Immature natural killer cell (primary cell): ENCODE measurements at regions not wholly inside any gene's neighbourhood (a gene's known extent, or its start where the extent isn't known, plus 50 kb on each side); places are given as distances from the start of the nearest gene placed in this dataset.

Experiments used
- DNase-seq, 3 donors: peaks; one replicate each; pipeline ENCODE4 v3.0.0; 2022; ENCODE audit warnings: mixed read lengths in 1 of 3
- H3K27ac Mint-ChIP-seq, 6 donors: one replicate each; pipeline ENCODE4 v1.8.0; 2020; ENCODE audit warnings: mixed read lengths in 6 of 6, mild to moderate bottlenecking in 5 of 6, inconsistent platforms in 4 of 6, moderate library complexity in 3 of 6
- H3K27me3 Mint-ChIP-seq, 3 donors: one replicate each; pipeline ENCODE4 v1.8.0; 2020 to 2021; ENCODE audit warnings: low read depth in 3 of 3, mild to moderate bottlenecking in 3 of 3, mixed read lengths in 3 of 3, moderate library complexity in 3 of 3, inconsistent platforms in 1 of 3
- H3K36me3 Mint-ChIP-seq, 3 donors: one replicate each; pipeline ENCODE4 v1.8.0; 2020; ENCODE audit warnings: mixed read lengths in 3 of 3, inconsistent platforms in 2 of 3, mild to moderate bottlenecking in 2 of 3
- H3K4me1 Mint-ChIP-seq, 2 donors: one replicate each; pipeline ENCODE4 v1.8.0; 2020; ENCODE audit warnings: inconsistent platforms in 2 of 2, mild to moderate bottlenecking in 2 of 2, mixed read lengths in 2 of 2, moderate library complexity in 1 of 2
- H3K4me3 Mint-ChIP-seq, 5 donors: one replicate each; pipeline ENCODE4 v1.8.0; 2020; ENCODE audit warnings: mild to moderate bottlenecking in 5 of 5, mixed read lengths in 5 of 5, inconsistent platforms in 3 of 5, moderate library complexity in 3 of 5
- H3K9me3 Mint-ChIP-seq, 6 donors: one replicate each; pipeline ENCODE4 v1.8.0; 2020; ENCODE audit warnings: mild to moderate bottlenecking in 6 of 6, mixed read lengths in 6 of 6, inconsistent platforms in 4 of 6, moderate library complexity in 3 of 6

- no peaks in the 10 kb centered on the region for H3K36me3 Mint-ChIP-seq
- no peak overlapping the region for H3K27ac Mint-ChIP-seq
- no peaks in the 10 kb centered on the region for H3K9me3 Mint-ChIP-seq
- no peaks in the 10 kb centered on the region for H3K4me1 Mint-ChIP-seq
- no peak overlapping the region for H3K4me3 Mint-ChIP-seq
- no peak for DNase-seq
- peaks cover 3 to 10% (median 3%) of the 10 kb centered on the region in 3 donors for H3K27me3 Mint-ChIP-seq
Observed at GRCh38 chr2:134078354-134078753, 175.5 kb upstream of the MGAT5 start.

DNA sequence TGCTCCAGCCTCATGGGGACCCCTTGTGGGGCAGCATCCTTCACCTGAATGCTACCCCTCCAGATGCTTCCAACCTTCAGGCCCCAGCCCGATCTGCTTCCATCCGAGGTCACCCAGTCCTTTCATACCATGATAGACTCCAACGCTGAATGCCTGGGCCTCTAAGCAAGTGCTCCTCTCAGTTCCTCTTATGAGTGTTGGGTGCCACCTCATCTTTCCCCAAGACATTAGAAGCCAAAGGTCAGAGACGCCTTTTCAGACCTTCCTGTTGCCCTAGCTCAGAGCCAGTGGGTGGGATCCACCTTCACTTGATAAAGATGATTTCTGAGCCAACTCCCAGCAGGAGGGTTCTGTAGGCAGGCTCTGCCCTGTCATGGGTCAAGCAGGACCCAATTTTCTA lies 174.5 kb upstream of the MGAT5 start:
- Mint-ChIP-seq H3K27ac (no peak overlapping the region), H3K4me3 (no peak overlapping the region), H3K4me1 (no peaks in the 10 kb centered on the region), H3K36me3 (no peaks in the 10 kb centered on the region), H3K27me3 (peaks cover 3 to 10% (median 3%) of the 10 kb centered on the region in 3 donors), H3K9me3 (no peaks in the 10 kb centered on the region)
- no peak for DNase-seq

DNA sequence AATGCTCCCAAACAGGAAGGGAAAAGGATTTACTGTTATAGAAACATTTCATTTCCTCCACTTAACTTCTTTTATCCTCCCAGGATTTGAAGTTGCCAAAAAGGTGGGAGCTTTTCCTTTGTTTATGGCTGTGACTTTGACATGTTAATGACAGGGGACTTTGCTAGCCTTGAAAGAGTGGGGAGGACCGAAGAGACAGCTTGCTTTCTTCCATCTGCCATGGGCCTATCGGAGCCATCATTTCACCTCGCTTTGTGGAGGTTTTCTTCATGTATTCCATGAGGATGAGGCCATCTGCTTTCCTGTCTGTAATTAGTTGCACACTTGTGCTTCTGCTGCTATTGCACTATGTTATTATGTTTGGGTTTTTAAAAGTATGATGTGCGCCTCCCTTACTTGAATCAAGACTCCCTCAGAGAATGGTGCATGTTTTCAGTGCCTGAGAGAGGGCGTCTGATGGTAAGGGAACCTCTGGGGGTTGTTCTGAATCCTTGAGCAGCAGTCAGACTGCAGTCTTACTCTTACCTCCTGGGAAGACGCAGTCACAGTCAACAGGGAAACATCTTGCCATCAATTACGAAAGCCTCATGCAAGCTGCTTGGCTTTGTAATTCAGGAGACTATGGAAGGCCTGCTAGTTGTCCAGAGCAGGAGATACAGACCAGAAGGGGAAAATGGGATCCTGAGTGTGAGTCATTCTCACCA lies 173.3 kb upstream of the MGAT5 start:
- DNase-seq, result no peak
- Mint-ChIP-seq H3K36me3 (no peaks in the 10 kb centered on the region), H3K4me3 (no peak overlapping the region), H3K4me1 (no peaks in the 10 kb centered on the region), H3K27me3 (peaks cover 3 to 10% (median 5%) of the 10 kb centered on the region in 3 donors), H3K9me3 (no peaks in the 10 kb centered on the region), H3K27ac (no peak overlapping the region)

DNA sequence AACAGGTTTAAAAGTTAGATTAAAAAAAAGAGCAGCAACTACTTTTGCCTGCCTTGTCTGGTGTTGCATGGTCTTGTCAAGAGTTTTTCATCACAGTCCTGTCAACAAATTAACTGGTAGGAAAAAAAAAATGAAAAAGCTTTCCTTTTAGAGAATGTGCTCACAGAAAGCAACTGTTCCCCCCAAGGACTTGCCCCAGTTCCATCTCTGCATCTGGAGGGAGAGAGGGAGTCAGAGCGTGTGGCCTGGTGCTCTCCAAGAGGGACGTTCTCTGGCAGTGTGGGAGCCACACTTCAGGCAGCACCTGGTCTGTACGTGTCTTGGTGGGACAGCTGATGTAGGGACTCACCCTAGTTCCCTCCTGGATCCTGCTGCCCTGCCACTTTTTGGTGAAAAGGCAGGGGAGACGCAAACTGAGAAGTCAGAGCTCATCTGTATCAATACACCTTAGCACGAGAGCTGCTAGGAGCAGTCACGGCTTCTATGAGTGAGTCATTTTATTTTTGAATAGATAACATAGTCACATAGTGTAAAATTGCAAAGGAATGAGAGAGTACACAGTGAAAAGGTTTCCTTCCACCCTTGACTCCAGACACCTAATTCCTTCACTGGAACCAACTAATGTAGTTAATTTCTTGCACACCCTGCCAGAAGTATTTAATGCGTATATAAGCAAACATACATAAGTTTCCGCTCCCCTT lies 172.5 kb upstream of the MGAT5 start:
- no peaks in the 10 kb centered on the region for H3K4me1 Mint-ChIP-seq
- H3K27me3 Mint-ChIP-seq, result peaks cover 3 to 10% (median 5%) of the 10 kb centered on the region in 3 donors
- H3K36me3 Mint-ChIP-seq, result no peaks in the 10 kb centered on the region
- no peak overlapping the region for H3K4me3 Mint-ChIP-seq
- DNase-seq, result no peak
- H3K27ac Mint-ChIP-seq, result no peak overlapping the region
- H3K9me3 Mint-ChIP-seq, result no peaks in the 10 kb centered on the region

DNA sequence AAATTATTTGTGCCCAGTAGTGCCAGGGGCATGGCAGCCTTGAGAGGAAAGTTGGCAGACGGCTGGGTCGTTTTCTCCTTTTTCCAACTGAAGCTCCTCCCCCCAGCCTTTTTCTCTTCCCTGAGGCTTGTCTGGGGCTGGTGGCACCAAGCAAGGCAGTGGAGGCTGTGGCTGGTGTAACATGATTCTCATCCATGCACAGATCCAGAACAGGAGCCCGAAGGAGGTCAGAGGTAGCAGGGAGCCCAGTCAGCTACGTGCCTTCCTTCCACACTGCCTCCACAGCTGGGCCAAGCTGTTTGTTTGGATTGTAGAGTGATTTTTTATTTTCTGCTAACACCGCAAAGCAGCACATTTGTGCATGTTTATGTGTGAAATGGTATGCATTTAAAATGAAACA lies 170.3 kb upstream of the MGAT5 start:
- peaks cover 4 to 11% (median 4%) of the 10 kb centered on the region in 3 donors for H3K27me3 Mint-ChIP-seq
- no peaks in the 10 kb centered on the region for H3K4me1 Mint-ChIP-seq
- no peak overlapping the region for H3K27ac Mint-ChIP-seq
- H3K9me3 Mint-ChIP-seq, result no peaks in the 10 kb centered on the region
- DNase-seq, result no peak
- H3K4me3 Mint-ChIP-seq, result no peak overlapping the region
- no peaks in the 10 kb centered on the region for H3K36me3 Mint-ChIP-seq

DNA sequence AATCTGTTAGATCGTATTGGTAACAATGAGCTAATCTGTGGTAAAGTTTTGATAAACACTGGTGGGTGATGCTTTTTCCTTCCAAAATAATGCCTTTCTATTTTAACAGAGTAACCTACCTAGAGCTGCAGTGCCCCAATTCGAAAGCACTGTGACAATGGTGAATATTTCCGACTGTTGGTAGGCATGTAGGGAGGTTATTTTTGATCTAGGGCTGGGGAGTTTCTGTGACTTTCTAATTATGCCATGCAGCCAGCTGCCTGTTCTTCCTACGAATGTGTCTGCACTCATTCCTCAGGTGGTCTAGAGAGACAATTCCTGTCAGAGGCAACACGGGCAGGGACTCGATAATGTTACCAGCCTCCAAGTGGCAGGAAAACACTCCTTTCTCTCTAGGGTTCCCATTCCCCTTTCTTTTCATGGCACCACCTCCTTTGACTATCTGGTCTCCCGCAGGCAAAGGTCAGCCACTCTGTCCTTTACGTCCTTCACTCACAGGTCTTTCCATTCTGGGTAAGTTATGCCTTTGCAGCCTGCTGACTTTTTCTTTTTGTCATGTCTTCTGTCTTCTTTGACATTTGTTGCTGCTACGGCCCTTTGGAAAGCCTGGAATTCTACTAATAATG lies 167.2 kb upstream of the MGAT5 start:
- no peak overlapping the region for H3K4me3 Mint-ChIP-seq

GRCh38 chr2:134087371-134087921 lies 166.4 kb upstream of the MGAT5 start:
- Mint-ChIP-seq H3K27me3 (peaks cover 2 to 14% (median 2%) of the 10 kb centered on the region in 3 donors), H3K36me3 (no peaks in the 10 kb centered on the region), H3K4me3 (no peak overlapping the region), H3K4me1 (no peaks in the 10 kb centered on the region), H3K9me3 (no peaks in the 10 kb centered on the region), H3K27ac (no peak overlapping the region)
- no peak for DNase-seq

More for the DNA sequence above, 167.2 kb upstream of the MGAT5 start:
- no peak for DNase-seq
- Mint-ChIP-seq H3K9me3 (no peaks in the 10 kb centered on the region), H3K27ac (no peak overlapping the region), H3K36me3 (no peaks in the 10 kb centered on the region), H3K4me1 (no peaks in the 10 kb centered on the region), H3K27me3 (peaks cover 2 to 14% (median 2%) of the 10 kb centered on the region in 3 donors)

GRCh38 chr2:134089454-134089853 lies 164.4 kb upstream of the MGAT5 start:
- H3K4me3 Mint-ChIP-seq, result no peak overlapping the region
- DNase-seq, result no peak
- H3K27me3 Mint-ChIP-seq, result peaks cover 2 to 12% (median 4%) of the 10 kb centered on the region in 3 donors
- H3K4me1 Mint-ChIP-seq, result no peaks in the 10 kb centered on the region
- H3K9me3 Mint-ChIP-seq, result peaks cover 0 to 2% (median 0%) of the 10 kb centered on the region in 6 donors
- no peak overlapping the region for H3K27ac Mint-ChIP-seq
- H3K36me3 Mint-ChIP-seq, result no peaks in the 10 kb centered on the region

GRCh38 chr2:134097740-134098139 lies 156.1 kb upstream of the MGAT5 start:
- Mint-ChIP-seq H3K9me3 (peaks cover 0 to 2% (median 0%) of the 10 kb centered on the region in 6 donors), H3K27me3 (peaks cover 4 to 5% (median 4%) of the 10 kb centered on the region in 3 donors), H3K27ac (no peak overlapping the region), H3K4me3 (no peak overlapping the region), H3K36me3 (no peaks in the 10 kb centered on the region), H3K4me1 (no peaks in the 10 kb centered on the region)
- no peak for DNase-seq

DNA sequence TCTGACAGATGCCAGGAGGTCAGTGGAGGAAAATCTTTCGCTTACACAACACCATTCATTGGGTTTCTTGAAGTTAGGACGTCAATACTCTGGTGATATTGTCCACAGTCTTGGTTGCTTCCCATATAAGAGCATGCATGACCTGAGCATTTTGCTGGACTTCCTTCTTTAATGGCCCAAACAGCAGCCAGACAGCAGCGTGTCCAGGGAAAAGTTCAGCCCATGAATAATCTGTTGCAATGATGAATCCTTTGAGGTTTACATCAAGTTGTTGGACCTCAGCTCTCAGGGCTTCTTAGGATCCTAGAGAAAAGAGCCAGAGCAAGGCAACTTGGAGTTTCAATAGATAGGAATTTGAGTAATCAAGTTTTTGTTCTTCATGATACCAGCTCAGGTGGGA lies 155.6 kb upstream of the MGAT5 start:
- H3K4me3 Mint-ChIP-seq, result no peak overlapping the region
- peaks cover 0 to 2% (median 0%) of the 10 kb centered on the region in 6 donors for H3K9me3 Mint-ChIP-seq
- H3K27ac Mint-ChIP-seq, result no peak overlapping the region
- H3K36me3 Mint-ChIP-seq, result no peaks in the 10 kb centered on the region
- H3K4me1 Mint-ChIP-seq, result no peaks in the 10 kb centered on the region
- DNase-seq, result no peak
- peaks cover 4 to 5% (median 4%) of the 10 kb centered on the region in 3 donors for H3K27me3 Mint-ChIP-seq

DNA sequence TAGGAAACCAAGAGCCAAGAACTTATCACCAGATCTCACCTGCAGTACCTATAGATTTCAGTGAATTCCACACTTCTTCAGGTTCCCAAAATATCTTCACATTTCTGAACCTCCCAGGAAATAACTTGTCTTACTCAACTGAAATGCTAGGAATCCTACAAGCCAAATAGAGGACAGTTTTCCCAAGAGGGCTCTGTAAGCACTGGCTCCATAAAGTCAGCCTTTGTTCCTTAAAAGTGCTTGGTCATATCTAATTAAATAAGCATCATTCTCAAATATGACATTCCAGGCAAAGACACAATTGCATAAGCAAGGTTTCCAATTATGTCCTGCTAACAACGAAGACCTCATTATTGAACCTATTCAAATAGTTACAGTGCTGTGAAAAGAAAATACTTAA lies 154.6 kb upstream of the MGAT5 start:
- DNase-seq, result no peak
- Mint-ChIP-seq H3K27me3 (peaks cover 2 to 5% (median 5%) of the 10 kb centered on the region in 3 donors), H3K27ac (no peak overlapping the region), H3K4me1 (no peaks in the 10 kb centered on the region), H3K36me3 (no peaks in the 10 kb centered on the region), H3K9me3 (peaks cover 0 to 2% (median 0%) of the 10 kb centered on the region in 6 donors), H3K4me3 (no peak overlapping the region)

GRCh38 chr2:134103196-134103595 lies 150.7 kb upstream of the MGAT5 start:
- Mint-ChIP-seq H3K4me3 (no peak overlapping the region), H3K4me1 (peaks cover 4 to 7% of the 10 kb centered on the region in 2 donors), H3K9me3 (peaks cover 0 to 2% (median 0%) of the 10 kb centered on the region in 6 donors), H3K27me3 (peaks cover 2 to 7% (median 4%) of the 10 kb centered on the region in 3 donors), H3K36me3 (no peaks in the 10 kb centered on the region), H3K27ac (no peak overlapping the region)
- no peak for DNase-seq

DNA sequence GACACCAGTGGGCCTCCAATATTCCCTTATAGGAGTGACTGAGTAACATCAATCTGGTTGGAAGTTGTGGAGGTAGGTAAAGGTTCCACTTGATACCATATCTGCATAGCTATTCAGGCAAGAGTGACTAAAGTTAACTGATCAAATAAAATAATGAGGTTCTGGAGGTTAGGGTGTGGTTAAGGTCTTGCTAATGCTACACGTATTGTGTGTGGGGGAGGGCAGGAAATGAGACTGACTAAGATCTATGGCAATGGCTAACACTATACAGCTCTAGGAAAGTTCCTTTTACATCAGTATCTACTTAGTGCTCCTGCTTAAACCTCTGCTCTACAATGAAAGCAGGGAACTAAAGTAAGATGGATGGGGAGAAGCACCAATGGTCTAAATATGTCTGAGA lies 149.1 kb upstream of the MGAT5 start:
- peaks cover 2 to 9% (median 4%) of the 10 kb centered on the region in 3 donors for H3K27me3 Mint-ChIP-seq
- no peak for DNase-seq
- no peak overlapping the region for H3K4me3 Mint-ChIP-seq
- peaks cover 4 to 7% of the 10 kb centered on the region in 2 donors for H3K4me1 Mint-ChIP-seq
- peaks cover 0 to 2% (median 0%) of the 10 kb centered on the region in 6 donors for H3K9me3 Mint-ChIP-seq
- H3K36me3 Mint-ChIP-seq, result no peaks in the 10 kb centered on the region
- H3K27ac Mint-ChIP-seq, result no peak overlapping the region

- peaks cover 0 to 2% (median 0%) of the 10 kb centered on the region in 6 donors for H3K9me3 Mint-ChIP-seq
Observed at GRCh38 chr2:134107402-134107801, 146.5 kb upstream of the MGAT5 start.

More at GRCh38 chr2:134107402-134107801, 146.5 kb upstream of the MGAT5 start:
- no peak overlapping the region for H3K27ac Mint-ChIP-seq
- DNase-seq, result no peak
- peaks cover 4 to 7% of the 10 kb centered on the region in 2 donors for H3K4me1 Mint-ChIP-seq
- H3K4me3 Mint-ChIP-seq, result no peak overlapping the region
- H3K36me3 Mint-ChIP-seq, result no peaks in the 10 kb centered on the region
- peaks cover 4 to 8% (median 6%) of the 10 kb centered on the region in 3 donors for H3K27me3 Mint-ChIP-seq
